OCI-LY3 (cell line): ENCODE measurements at regions not wholly inside any gene's neighbourhood (a gene's known extent, or its start where the extent isn't known, plus 50 kb on each side); places are given as distances from the start of the nearest gene placed in this dataset.

Experiments used
- EZH2phosphoT487 ChIP-seq: fragments of 200-600 bp; shearing (Covaris generic); IDR thresholded peaks from 2 replicates; pipeline ENCODE4 v1.6.1; 2018; ENCODE audit warnings: antibody characterized with exemption, mixed run types, low read depth
- TF ChIP-seq, protein P1 (sequence below): fragments of 200-600, 300-600 bp; sonication (generic); IDR thresholded peaks from 2 replicates; pipeline ENCODE4 v1.5.1; 2014; ENCODE audit warnings: antibody characterized with exemption, low read length, low read depth

DNA sequence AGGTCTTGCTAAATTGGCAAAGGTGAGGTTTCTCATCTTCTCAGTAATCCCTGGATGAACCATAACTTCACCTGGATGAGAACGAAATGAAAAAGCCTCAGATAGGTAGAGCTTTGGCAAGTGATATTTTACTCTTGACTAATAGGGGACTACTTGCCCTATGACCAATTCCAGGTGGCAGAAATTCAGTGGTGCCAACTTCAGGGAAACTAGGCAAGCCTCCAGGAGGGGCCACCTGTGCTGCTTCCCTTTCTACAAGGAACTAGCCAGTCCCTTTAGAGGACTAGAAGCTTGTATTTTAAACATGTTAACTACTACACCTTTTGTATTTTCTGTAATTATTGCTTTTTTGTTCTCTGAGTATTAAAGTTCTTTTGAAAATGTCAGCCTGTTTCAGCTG is 169.0 kb upstream of the GRIA1 start:
- TF ChIP-seq, protein P1, sequence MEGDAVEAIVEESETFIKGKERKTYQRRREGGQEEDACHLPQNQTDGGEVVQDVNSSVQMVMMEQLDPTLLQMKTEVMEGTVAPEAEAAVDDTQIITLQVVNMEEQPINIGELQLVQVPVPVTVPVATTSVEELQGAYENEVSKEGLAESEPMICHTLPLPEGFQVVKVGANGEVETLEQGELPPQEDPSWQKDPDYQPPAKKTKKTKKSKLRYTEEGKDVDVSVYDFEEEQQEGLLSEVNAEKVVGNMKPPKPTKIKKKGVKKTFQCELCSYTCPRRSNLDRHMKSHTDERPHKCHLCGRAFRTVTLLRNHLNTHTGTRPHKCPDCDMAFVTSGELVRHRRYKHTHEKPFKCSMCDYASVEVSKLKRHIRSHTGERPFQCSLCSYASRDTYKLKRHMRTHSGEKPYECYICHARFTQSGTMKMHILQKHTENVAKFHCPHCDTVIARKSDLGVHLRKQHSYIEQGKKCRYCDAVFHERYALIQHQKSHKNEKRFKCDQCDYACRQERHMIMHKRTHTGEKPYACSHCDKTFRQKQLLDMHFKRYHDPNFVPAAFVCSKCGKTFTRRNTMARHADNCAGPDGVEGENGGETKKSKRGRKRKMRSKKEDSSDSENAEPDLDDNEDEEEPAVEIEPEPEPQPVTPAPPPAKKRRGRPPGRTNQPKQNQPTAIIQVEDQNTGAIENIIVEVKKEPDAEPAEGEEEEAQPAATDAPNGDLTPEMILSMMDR: no peak
- TF ChIP-seq EZH2phosphoT487: no peak
